Fibroblast of skin of abdomen (primary cell): ENCODE measurements at regions not wholly inside any gene's neighbourhood (a gene's known extent, or its start where the extent isn't known, plus 50 kb on each side); places are given as distances from the start of the nearest gene placed in this dataset.
"Not testable (repeated sequence)": the region's sequence is repeated elsewhere in the genome, so short reads cannot be mapped to it uniquely, and the experiment has no call there.

Source experiments
- DNase-seq: peaks from one replicate; pipeline ENCODE4 v3.0.0-alpha.2; 2013

- DNase-seq: not testable (repeated sequence)
Observed at GRCh38 chr20:30295967-30296366, 961.5 kb upstream of the DEFB115 start.

DNA sequence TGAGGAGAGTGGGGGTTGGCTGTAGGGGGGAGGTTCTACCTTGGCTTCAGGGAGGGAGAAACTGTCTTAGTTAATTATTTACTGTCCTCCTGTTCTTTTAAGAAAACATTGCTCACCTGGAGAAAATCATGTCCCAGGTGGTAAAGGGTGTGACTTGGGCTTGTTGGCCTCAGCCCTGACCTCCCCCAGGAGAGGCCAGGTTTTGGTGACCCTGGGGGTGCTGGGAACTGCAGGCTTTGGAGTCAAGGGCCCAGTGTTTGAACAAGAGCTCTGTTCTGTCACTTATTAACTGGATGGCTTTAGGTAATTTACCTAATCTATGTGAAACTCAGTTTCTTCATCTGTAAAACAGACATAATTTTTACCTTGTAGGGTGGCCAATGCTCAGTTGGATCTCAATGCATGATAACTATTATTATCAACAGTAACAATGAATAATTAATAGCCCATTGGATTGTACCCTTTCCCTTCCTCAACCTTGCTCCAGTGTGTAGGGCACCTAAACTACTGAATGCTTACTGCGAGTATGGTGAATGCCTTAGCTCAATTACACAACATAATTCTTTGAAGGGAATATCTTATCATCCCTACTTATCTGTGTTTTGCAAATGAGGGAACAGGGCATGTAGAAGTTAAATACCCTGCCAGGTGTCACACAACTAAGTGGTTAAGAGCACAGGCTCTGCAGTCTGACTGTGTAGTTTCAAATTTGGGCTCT lies 959.4 kb upstream of the DEFB115 start:
- not testable (repeated sequence) for DNase-seq

DNA sequence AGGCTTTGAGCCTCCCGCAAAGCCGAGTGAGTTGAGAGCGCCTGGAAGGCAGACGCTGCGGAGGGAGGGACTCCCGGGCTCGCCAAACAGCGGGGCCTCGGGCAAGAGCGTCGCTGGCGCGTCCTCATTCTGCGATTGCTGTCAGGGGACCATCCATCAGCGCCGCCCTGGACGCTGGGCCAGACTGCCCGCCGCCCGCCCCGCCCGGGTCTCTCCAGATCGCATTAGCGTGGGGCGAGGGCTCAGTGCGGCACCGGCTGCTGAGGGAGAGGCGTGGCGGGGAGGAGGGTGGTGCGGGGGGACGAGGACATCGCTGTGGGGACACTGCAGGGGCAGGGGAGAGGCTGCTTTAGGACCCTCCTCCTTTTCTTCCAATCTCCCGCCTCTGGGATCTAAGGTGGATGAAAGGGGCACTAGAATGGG lies 957.2 kb upstream of the DEFB115 start:
- DNase-seq: not testable (repeated sequence)

- DNase-seq: not testable (repeated sequence)
Observed at GRCh38 chr20:30302786-30303185, 954.7 kb upstream of the DEFB115 start.

DNA sequence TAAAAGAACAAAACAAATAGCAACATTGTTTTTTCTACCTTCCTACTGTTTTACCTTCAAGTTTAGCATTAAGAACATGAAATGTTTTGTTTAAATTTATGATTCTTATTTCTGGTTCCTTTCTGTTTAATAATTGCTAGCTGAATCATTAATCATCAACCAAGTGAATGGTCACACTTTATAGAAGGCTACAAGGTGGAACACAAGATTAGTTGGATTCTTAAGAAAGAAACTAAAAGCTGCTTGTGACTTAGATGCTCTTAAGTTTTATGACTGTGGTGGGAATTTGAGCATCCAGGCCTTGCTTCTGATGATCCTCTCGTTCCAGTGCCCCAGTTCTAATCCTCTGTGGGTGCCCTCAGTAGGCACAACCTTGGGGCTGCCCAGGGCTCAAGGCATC lies 947.5 kb upstream of the DEFB115 start:
- not testable (repeated sequence) for DNase-seq

DNA sequence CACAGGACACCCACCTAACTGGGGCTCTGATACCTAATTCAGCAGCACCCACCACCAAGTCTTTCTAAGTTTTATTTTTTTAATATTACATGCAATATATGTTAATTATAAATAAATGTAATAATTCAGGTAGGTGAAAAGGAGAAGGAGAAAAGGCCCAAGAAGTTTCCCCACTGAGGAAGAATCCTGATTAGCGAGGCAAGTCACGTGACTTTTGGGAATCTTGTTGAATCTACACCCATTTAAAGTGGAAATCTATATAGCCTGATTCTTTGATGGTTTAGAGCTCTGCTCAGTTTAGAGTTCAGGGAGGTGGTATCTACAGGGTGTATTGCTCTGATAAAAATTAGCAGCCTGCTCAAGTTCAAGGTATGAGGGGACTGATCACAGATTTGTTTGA lies 947.1 kb upstream of the DEFB115 start:
- not testable (repeated sequence) for DNase-seq

DNA sequence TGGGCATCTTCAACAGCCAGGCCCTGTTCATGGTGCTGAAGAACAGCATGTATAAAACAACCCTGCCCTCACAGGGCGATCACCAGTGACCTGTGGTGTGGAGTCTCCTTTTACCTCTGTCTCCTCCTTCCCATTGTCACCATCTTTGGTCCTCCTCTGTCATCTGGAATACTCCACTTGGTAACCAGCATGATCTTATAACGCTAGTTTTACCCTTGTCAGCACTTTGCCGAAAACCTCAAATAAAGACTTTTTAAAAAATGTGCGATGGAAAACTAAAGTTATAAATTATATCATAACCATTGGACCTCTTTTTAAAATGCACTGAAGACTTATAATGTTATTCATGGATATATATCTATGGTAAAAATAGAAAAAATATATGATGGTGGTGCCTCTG lies 945.2 kb upstream of the DEFB115 start:
- DNase-seq: not testable (repeated sequence)

- DNase-seq: not testable (repeated sequence)
Observed at GRCh38 chr20:30313660-30314059, 943.8 kb upstream of the DEFB115 start.

GRCh38 chr20:30316063-30316462 lies 941.4 kb upstream of the DEFB115 start:
- DNase-seq: not testable (repeated sequence)

- DNase-seq: not testable (repeated sequence)
Observed at GRCh38 chr20:30316532-30317299, 940.7 kb upstream of the DEFB115 start.

- DNase-seq: not testable (repeated sequence)
Observed at GRCh38 chr20:30333744-30334143, 923.7 kb upstream of the DEFB115 start.

GRCh38 chr20:30337556-30337955 lies 919.9 kb upstream of the DEFB115 start:
- not testable (repeated sequence) for DNase-seq

- DNase-seq: peak; percentile 1
Observed at GRCh38 chr20:30348932-30349331, 908.5 kb upstream of the DEFB115 start.

GRCh38 chr20:30356854-30357467 lies 900.5 kb upstream of the DEFB115 start:
- DNase-seq: not testable (repeated sequence)

DNA sequence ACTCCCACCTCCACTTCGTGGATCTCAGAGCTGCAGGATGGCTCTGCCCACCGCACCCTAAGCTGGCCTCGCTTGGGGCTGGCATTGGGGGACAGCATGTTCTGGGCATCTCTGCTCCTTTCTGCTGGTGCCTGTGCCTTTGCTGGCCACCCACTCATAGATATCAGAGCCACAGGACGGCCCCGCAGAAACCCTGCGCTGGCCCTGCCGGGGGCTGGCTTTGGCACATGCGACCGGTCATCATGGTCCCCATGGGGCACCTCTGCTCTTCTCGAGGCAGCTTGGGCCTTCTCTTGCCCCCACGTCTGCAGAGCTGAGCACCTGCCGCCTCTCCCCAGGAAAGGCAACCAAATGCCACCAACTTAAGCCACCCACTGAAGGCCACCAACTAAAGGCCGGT lies 895.7 kb upstream of the DEFB115 start:
- not testable (repeated sequence) for DNase-seq

- DNase-seq: not testable (repeated sequence)
Observed at GRCh38 chr20:30376430-30376766, 881.1 kb upstream of the DEFB115 start.

- peak; percentile 84 for DNase-seq
Observed at GRCh38 chr20:30376767-30377658, 880.5 kb upstream of the DEFB115 start.

GRCh38 chr20:30378317-30378716 lies 879.1 kb upstream of the DEFB115 start:
- not testable (repeated sequence) for DNase-seq

DNA sequence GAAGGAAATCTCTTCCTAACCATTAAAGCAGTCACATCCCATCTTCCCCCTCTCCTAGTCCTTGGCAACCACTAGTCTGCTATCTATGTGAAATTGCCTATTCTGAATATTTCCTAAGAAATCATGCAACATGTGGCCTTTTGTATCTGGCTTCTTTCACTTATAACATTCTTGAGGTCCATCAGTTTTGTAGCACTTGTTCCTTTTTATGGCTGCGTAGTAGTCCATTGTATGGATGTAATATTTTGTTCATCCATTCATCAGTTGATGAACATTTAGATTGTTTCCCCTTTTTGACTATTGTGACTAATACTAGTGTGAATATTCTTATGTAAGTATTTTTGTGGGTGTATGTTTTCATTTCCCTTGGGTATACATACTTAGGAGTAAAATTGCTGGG lies 878.7 kb upstream of the DEFB115 start:
- not testable (repeated sequence) for DNase-seq

- not testable (repeated sequence) for DNase-seq
Observed at GRCh38 chr20:30384841-30385240, 872.6 kb upstream of the DEFB115 start.

DNA sequence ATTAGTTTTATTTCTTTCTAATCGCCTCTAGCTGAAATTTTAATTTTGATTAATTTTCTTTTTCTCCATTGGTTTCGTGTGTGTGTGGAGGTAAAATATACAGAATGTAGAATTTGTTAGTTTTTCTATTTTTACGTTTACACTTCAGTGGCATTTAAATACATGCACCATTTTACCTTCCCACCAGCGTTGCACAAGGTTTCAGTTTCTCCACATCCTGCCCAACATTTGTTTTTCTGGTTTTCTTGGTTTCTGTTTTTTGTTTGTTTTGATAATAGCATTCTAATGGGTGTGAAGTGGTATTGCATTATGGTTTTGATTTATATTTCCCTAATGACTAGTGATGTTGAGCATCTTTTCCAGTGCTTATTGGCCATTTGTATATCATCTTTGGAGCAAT lies 871.4 kb upstream of the DEFB115 start:
- DNase-seq: not testable (repeated sequence)

GRCh38 chr20:30387823-30388222 lies 869.6 kb upstream of the DEFB115 start:
- DNase-seq: not testable (repeated sequence)
